Stomach smooth muscle (tissue), 2 donors: ENCODE measurements at regions not wholly inside any gene's neighbourhood (a gene's known extent, or its start where the extent isn't known, plus 50 kb on each side); places are given as distances from the start of the nearest gene placed in this dataset.

Experiments used
- H3K27ac ChIP-seq: one replicate; pipeline ENCODE4 v1.7.0; 2013; ENCODE audit warnings: mild to moderate bottlenecking, low read length, inconsistent platforms
- H3K27me3 ChIP-seq, 2 donors: one replicate each; pipeline ENCODE4 v1.7.0; 2013; ENCODE audit warnings: low read length in 2 of 2; ENCODE audit not compliant: insufficient read depth in 2 of 2, control insufficient read depth in 1 of 2
- H3K36me3 ChIP-seq, 2 donors: one replicate each; pipeline ENCODE4 v1.7.0; 2013; ENCODE audit warnings: low read length in 2 of 2; ENCODE audit not compliant: control insufficient read depth in 2 of 2, insufficient read depth in 2 of 2
- H3K4me1 ChIP-seq: one replicate; pipeline ENCODE4 v1.7.0; 2013; ENCODE audit warnings: low read length; ENCODE audit not compliant: control insufficient read depth, insufficient read depth
- H3K4me3 ChIP-seq, 2 donors: one replicate each; pipeline ENCODE4 v1.7.0; 2013; ENCODE audit warnings: low read length in 2 of 2
- H3K9ac ChIP-seq, 2 donors: one replicate each; pipeline ENCODE4 v1.7.0; 2013; ENCODE audit warnings: low read length in 2 of 2, mild to moderate bottlenecking in 1 of 2
- H3K9me3 ChIP-seq, 2 donors: one replicate each; pipeline ENCODE4 v1.7.0; 2013; ENCODE audit warnings: low read length in 2 of 2; ENCODE audit not compliant: control insufficient read depth in 2 of 2
- donor health status: healthy.
- donor health status: Pancreatic carcinoma.

- Histone ChIP-seq H3K27ac (no peak overlapping the region), H3K4me1 (no peaks in the 10 kb centered on the region), H3K9me3 (no peaks in the 10 kb centered on the region), H3K36me3 (no peaks in the 10 kb centered on the region), H3K27me3 (no peaks in the 10 kb centered on the region), H3K4me3 (no peak overlapping the region), H3K9ac (no peak overlapping the region)
These were observed 244.1 kb upstream of the ITGA1 start for GRCh38 chr5:52543594-52543993.

DNA sequence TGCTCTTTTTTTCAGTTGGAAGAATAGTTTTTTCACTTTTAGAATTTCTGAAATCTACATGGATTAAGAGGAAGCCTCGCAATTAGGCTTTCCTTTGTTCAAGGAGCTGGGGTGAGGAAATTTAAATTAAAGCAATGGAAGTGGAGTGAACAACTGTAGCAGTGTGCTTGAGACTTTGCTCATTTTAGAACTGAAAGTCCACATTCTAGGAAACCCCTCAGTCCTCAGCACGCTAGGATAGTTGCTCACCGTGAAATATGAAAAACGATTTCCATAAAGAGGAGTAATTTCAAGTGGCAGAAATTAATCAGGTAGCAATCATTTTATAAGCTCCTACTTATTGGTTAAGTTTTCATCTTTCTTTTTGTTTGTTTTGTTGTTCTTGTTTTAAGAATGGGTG is 243.0 kb upstream of the ITGA1 start:
- no peak overlapping the region for H3K27ac ChIP-seq
- H3K9ac ChIP-seq: no peak overlapping the region
- no peaks in the 10 kb centered on the region for H3K36me3 ChIP-seq
- no peaks in the 10 kb centered on the region for H3K27me3 ChIP-seq
- no peaks in the 10 kb centered on the region for H3K9me3 ChIP-seq
- H3K4me1 ChIP-seq: no peaks in the 10 kb centered on the region
- no peak overlapping the region for H3K4me3 ChIP-seq

GRCh38 chr5:52554293-52554692 is 233.4 kb upstream of the ITGA1 start:
- H3K27me3 ChIP-seq: no peaks in the 10 kb centered on the region
- H3K4me1 ChIP-seq: no peaks in the 10 kb centered on the region
- no peak overlapping the region for H3K27ac ChIP-seq
- no peak overlapping the region for H3K4me3 ChIP-seq
- H3K9me3 ChIP-seq: peaks cover 3 to 5% of the 10 kb centered on the region in 2 donors
- no peak overlapping the region for H3K9ac ChIP-seq
- H3K36me3 ChIP-seq: no peaks in the 10 kb centered on the region

GRCh38 chr5:52560366-52560765 is 227.3 kb upstream of the ITGA1 start:
- no peaks in the 10 kb centered on the region for H3K36me3 ChIP-seq
- no peak overlapping the region for H3K4me3 ChIP-seq
- no peak overlapping the region for H3K9ac ChIP-seq
- no peaks in the 10 kb centered on the region for H3K4me1 ChIP-seq
- H3K9me3 ChIP-seq: no peaks in the 10 kb centered on the region
- H3K27ac ChIP-seq: no peak overlapping the region
- no peaks in the 10 kb centered on the region for H3K27me3 ChIP-seq

- Histone ChIP-seq H3K4me1 (no peaks in the 10 kb centered on the region), H3K9me3 (no peaks in the 10 kb centered on the region), H3K27ac (no peak overlapping the region), H3K4me3 (no peak overlapping the region), H3K36me3 (no peaks in the 10 kb centered on the region), H3K27me3 (no peaks in the 10 kb centered on the region), H3K9ac (no peak overlapping the region)
These were observed 225.2 kb upstream of the ITGA1 start for GRCh38 chr5:52562473-52562872.

DNA sequence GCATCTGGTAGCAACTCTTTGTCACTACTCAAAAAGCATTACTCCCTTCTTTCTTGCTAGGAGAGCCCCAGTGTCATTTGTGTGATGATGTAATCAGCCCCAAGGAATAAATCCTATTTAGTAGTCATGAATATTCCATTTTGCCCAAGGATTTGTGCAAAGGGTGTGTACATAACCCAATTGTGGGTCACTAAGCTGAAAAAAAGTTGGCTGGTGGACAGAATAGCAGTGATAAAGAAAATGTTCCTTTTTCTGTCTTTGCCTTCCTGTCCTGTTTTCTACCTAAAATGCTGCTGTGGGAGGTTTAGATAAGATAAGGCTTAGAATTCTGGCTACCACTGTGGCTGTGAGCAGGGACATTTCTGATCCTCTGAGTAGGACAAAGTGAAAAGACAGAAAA is 223.1 kb upstream of the ITGA1 start:
- Histone ChIP-seq H3K36me3 (no peaks in the 10 kb centered on the region), H3K9me3 (no peaks in the 10 kb centered on the region), H3K4me3 (no peak overlapping the region), H3K27ac (no peak overlapping the region), H3K4me1 (no peaks in the 10 kb centered on the region), H3K27me3 (no peaks in the 10 kb centered on the region), H3K9ac (no peak overlapping the region)

GRCh38 chr5:52577546-52577945 is 210.2 kb upstream of the ITGA1 start:
- H3K4me3 ChIP-seq: no peak overlapping the region
- no peak overlapping the region for H3K9ac ChIP-seq
- H3K27ac ChIP-seq: no peak overlapping the region
- no peaks in the 10 kb centered on the region for H3K27me3 ChIP-seq
- no peaks in the 10 kb centered on the region for H3K36me3 ChIP-seq
- no peaks in the 10 kb centered on the region for H3K4me1 ChIP-seq
- no peaks in the 10 kb centered on the region for H3K9me3 ChIP-seq

DNA sequence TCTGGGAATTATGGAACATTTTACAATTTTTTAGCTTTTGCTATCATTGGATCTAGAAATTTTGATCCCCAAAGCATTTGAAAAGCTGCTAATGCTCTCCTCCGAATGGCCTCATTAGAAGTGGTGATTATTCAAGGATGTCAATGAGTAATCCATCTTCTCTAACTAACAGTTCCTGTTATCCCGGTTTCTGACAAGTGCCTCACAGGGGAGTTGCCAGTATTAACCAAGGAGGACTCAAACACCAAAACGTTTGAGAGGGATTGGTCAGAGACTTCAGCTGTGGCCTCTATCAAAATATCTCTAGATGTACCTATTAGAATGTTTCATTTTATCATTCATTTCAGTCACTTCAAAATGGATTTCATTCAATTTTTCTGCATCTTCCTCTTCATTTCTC is 208.3 kb upstream of the ITGA1 start:
- no peaks in the 10 kb centered on the region for H3K27me3 ChIP-seq
- no peaks in the 10 kb centered on the region for H3K36me3 ChIP-seq
- H3K4me3 ChIP-seq: no peak overlapping the region
- no peaks in the 10 kb centered on the region for H3K4me1 ChIP-seq
- H3K9me3 ChIP-seq: no peaks in the 10 kb centered on the region
- H3K9ac ChIP-seq: no peak overlapping the region
- no peak overlapping the region for H3K27ac ChIP-seq

DNA sequence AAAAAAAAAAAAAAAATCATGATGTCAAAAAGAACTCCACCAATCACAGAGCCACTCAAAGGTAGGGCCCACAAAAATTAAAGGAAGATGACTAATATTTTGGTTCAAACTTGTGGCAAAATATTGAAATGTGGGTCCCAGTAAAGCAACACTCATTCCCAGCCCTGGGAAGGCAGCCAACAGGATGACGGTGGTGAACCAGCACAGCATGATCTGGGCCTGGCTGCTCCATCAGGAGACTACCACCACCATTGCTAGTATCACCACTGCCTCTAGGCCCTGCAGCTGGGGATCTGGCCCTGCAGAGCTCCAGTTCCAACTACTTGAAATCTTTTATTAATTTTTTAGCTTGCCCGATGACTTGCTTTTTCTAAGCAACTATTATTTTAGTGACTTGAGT is 206.8 kb upstream of the ITGA1 start:
- Histone ChIP-seq H3K27me3 (no peaks in the 10 kb centered on the region), H3K4me3 (no peak overlapping the region), H3K9ac (no peak overlapping the region), H3K4me1 (no peaks in the 10 kb centered on the region), H3K27ac (no peak overlapping the region), H3K36me3 (no peaks in the 10 kb centered on the region), H3K9me3 (no peaks in the 10 kb centered on the region)

DNA sequence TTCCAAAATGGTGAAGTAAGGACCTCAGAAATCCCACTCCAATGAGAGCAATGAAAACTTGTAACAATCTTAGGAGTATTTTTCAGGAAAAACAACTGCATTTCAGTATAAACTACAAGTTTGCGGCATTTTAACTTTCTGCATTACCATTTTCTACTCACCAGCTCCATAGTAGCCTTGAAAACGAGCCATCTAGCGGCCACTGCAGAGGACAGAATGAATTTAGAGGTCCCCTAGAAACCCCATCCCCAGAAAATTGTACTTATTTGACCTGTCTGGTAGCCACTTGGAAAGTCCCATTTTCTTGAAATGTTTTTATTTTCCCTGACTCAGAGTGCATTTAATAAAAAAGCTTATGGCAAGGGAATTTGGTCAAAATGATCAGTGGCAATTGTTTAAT is 205.4 kb upstream of the ITGA1 start:
- no peak overlapping the region for H3K9ac ChIP-seq

GRCh38 chr5:52587131-52587530 is 200.6 kb upstream of the ITGA1 start:
- H3K4me1 ChIP-seq: no peaks in the 10 kb centered on the region
- H3K9me3 ChIP-seq: no peaks in the 10 kb centered on the region
- no peaks in the 10 kb centered on the region for H3K27me3 ChIP-seq
- no peaks in the 10 kb centered on the region for H3K36me3 ChIP-seq
- H3K27ac ChIP-seq: no peak overlapping the region
- no peak overlapping the region for H3K9ac ChIP-seq
- H3K4me3 ChIP-seq: no peak overlapping the region

More for the DNA sequence above, 205.4 kb upstream of the ITGA1 start:
- H3K4me3 ChIP-seq: no peak overlapping the region
- H3K36me3 ChIP-seq: no peaks in the 10 kb centered on the region
- H3K9me3 ChIP-seq: no peaks in the 10 kb centered on the region
- H3K27ac ChIP-seq: no peak overlapping the region
- no peaks in the 10 kb centered on the region for H3K27me3 ChIP-seq
- no peaks in the 10 kb centered on the region for H3K4me1 ChIP-seq

DNA sequence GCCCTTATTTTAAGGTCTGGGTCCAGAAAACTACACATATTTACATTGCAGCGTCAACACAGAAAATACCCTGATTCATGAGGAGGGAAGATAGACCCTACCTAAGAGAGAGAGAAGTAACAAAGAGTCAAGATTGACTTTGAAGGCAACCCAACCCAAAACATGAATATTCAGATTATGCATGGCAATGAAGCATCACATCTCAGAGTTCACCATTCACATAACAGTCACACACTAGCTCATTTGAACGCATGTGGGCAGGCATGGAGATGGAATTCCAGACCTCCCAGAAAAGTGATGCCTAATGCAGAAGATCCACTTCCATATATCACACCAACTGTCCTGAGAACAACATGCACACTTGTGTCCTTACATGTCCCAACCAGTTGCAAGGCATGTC is 190.1 kb upstream of the ITGA1 start:
- no peak overlapping the region for H3K9ac ChIP-seq
- H3K4me3 ChIP-seq: no peak overlapping the region
- H3K9me3 ChIP-seq: no peaks in the 10 kb centered on the region
- H3K4me1 ChIP-seq: no peaks in the 10 kb centered on the region
- no peaks in the 10 kb centered on the region for H3K27me3 ChIP-seq
- no peaks in the 10 kb centered on the region for H3K36me3 ChIP-seq
- H3K27ac ChIP-seq: no peak overlapping the region
